ENCODE measurements at regions not wholly inside any gene's neighbourhood (a gene's known extent, or its start where the extent isn't known, plus 50 kb on each side); places are given as distances from the start of the nearest gene placed in this dataset.

DNA sequence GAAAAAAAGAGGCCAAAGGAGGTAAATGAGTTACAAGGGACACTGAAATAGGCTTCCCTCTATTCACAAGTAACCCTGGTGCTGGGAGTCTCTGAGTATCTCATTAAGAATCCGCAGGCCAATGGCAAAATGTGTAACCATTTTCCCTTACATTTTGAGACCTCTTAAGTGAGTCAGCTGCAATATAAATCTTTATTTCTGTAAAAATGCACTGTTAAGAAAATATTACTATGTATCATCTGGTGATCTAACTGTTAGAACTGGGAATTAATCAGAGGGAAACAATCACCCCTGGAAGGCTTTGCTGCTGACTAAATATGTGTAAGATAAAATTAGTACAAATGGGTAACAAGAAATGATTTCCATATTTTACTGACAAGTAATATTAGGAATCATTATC, 483.1 kb upstream of the CHST9 start:
- TF ChIP-seq CTCF (IDR thresholded peaks at IDR 0.05) (no peak), EP300 (IDR thresholded peaks at IDR 0.05; ENCODE audit: low read depth) (no peak), POLR2A (IDR thresholded peaks at IDR 0.05) (no peak), POLR2AphosphoS5 (IDR thresholded peaks at IDR 0.05) (no peak)
